Endothelial cell of umbilical vein (primary cell): ENCODE measurements at regions not wholly inside any gene's neighbourhood (a gene's known extent, or its start where the extent isn't known, plus 50 kb on each side); places are given as distances from the start of the nearest gene placed in this dataset.

ENCODE experiments used
- BruUV-seq: library from RNA; stranded (reverse); fragments of 400-500 nt; replicated peaks from 2 replicates; lab custom pipeline; 2021; lab: Mats Ljungman, UMichigan
- CTCF ChIA-PET: fragments of 300-600, 350-600 bp; sonication (Branson Sonifier 250); formaldehyde crosslinking; loops from one replicate; lab custom pipeline; 2021; ENCODE audit warnings: antibody characterized with exemption, inconsistent platforms; lab: Charles Lee
- POLR2A ChIA-PET: fragments of 300-600, 350-600 bp; sonication (Branson Sonifier 250); formaldehyde crosslinking; loops from one replicate; lab custom pipeline; 2021; ENCODE audit warnings: antibody characterized with exemption, inconsistent platforms; lab: Charles Lee
- DNase-seq: peaks from one replicate; pipeline ENCODE4 v3.0.0-alpha.2; 2011; ENCODE audit warnings: low read depth, low spot score
- FAIRE-seq: peaks from 2 replicates; lab custom pipeline; 2011; peaks lifted over from hg19 to GRCh38; lab: Jason Lieb, UNC
- H2AFZ ChIP-seq: 2 replicates; pipeline ENCODE4 v1.6.0; 2012; ENCODE audit warnings: low read depth, low read length, control low read depth, inconsistent platforms
- H3K27ac ChIP-seq: 2 replicates; pipeline ENCODE4 v1.5.1; 2011; ENCODE audit warnings: low read depth, mild to moderate bottlenecking, control low read depth, low read length, moderate library complexity; ENCODE audit not compliant: insufficient read depth
- H3K27me3 ChIP-seq, 2 experiments: 2 replicates each; pipeline versions ENCODE4 v1.6.0 to v1.6.1; 2011; ENCODE audit warnings: low read length in 2 of 2, mixed read lengths in 1 of 2; ENCODE audit not compliant: control insufficient read depth in 2 of 2, insufficient read depth in 2 of 2
- H3K36me3 ChIP-seq, 2 experiments: 2 replicates in 1 of 2; 3 replicates in 1 of 2; pipeline ENCODE4 v1.5.1; 2011; ENCODE audit warnings: low read length in 2 of 2, mild to moderate bottlenecking in 1 of 2, moderate library complexity in 1 of 2; ENCODE audit not compliant: control insufficient read depth in 2 of 2, insufficient read depth in 2 of 2; ENCODE audit errors: extremely low read depth in 1 of 2
- H3K4me1 ChIP-seq: 3 replicates; pipeline ENCODE4 v1.5.1; 2011; ENCODE audit warnings: mild to moderate bottlenecking, low read length; ENCODE audit not compliant: control insufficient read depth, insufficient read depth; ENCODE audit errors: extremely low read depth
- H3K4me2 ChIP-seq: 2 replicates; pipeline ENCODE4 v1.6.1; 2011; ENCODE audit warnings: low read length, control low read depth, mixed read lengths; ENCODE audit not compliant: insufficient read depth
- H3K4me3 ChIP-seq, 3 experiments: fragments of 200-600 bp in 1 of 3; sonication (generic), shearing (Covaris generic) in 1 of 3; replicated peaks in 1 of 3; 2 replicates each; pipeline ENCODE4 v1.5.1; 2011 to 2016; ENCODE audit warnings: control low read depth in 3 of 3, low read length in 3 of 3, mild to moderate bottlenecking in 2 of 3, inconsistent platforms in 1 of 3, low read depth in 1 of 3, moderate library complexity in 1 of 3; ENCODE audit not compliant: insufficient read depth in 1 of 3
- H3K79me2 ChIP-seq: 2 replicates; pipeline ENCODE4 v1.6.0; 2012; ENCODE audit warnings: low read length, inconsistent platforms; ENCODE audit not compliant: control insufficient read depth, insufficient read depth
- H3K9ac ChIP-seq: replicated peaks from 2 replicates; pipeline ENCODE3; 2011; ENCODE audit warnings: low read length, control low read depth; ENCODE audit not compliant: insufficient read depth; ENCODE audit errors: extremely low read depth
- H3K9me1 ChIP-seq: replicated peaks from 3 replicates; pipeline ENCODE4 v1.6.0; 2011; ENCODE audit warnings: mild to moderate bottlenecking, low read length; ENCODE audit not compliant: control insufficient read depth, insufficient read depth; ENCODE audit errors: extremely low read depth
- H3K9me3 ChIP-seq: replicated peaks from 2 replicates; pipeline ENCODE4 v1.5.1; 2012; ENCODE audit warnings: low read length, inconsistent platforms; ENCODE audit not compliant: control insufficient read depth, insufficient read depth
- H4K20me1 ChIP-seq: replicated peaks from 2 replicates; pipeline ENCODE3; 2011; ENCODE audit warnings: mild to moderate bottlenecking, low read length; ENCODE audit not compliant: control insufficient read depth, insufficient read depth; ENCODE audit errors: extremely low read depth
- EZH2 ChIP-seq: IDR thresholded peaks from 2 replicates; pipeline ENCODE4 v1.6.1; 2012; ENCODE audit warnings: borderline replicate concordance, low read depth, mild to moderate bottlenecking, moderate library complexity, low read length, inconsistent platforms; ENCODE audit not compliant: severe bottlenecking
- FOS ChIP-seq: IDR thresholded peaks from 2 replicates; pipeline ENCODE4 v1.6.1; 2011; ENCODE audit warnings: mild to moderate bottlenecking, low read length, moderate library complexity, borderline replicate concordance; ENCODE audit not compliant: insufficient read depth
- GATA2 ChIP-seq: IDR thresholded peaks from 2 replicates; pipeline ENCODE4 v1.7.0; 2011; ENCODE audit warnings: low read depth, mild to moderate bottlenecking, moderate library complexity, mixed read lengths, low read length; ENCODE audit not compliant: insufficient read length, insufficient read depth
- JUN ChIP-seq: IDR thresholded peaks from 2 replicates; pipeline ENCODE4 v1.6.1; 2011; ENCODE audit warnings: borderline replicate concordance, low read depth; ENCODE audit not compliant: insufficient read length, insufficient read depth
- MYC ChIP-seq: IDR thresholded peaks from one replicate; pipeline ENCODE4 v1.6.1; 2011; ENCODE audit warnings: mild to moderate bottlenecking, low read depth, low read length
- POLR2A ChIP-seq: IDR thresholded peaks from 2 replicates; pipeline ENCODE4 v1.6.1; 2012; ENCODE audit warnings: low read depth, mild to moderate bottlenecking, control low read depth, low read length
- POLR2AphosphoS5 ChIP-seq: IDR thresholded peaks from 2 replicates; pipeline ENCODE4 v1.6.1; 2012; ENCODE audit warnings: low read depth, mild to moderate bottlenecking, control low read depth, low read length, moderate library complexity; ENCODE audit not compliant: insufficient read depth
- dilution Hi-C: fragments of 300-500 bp; cut with MboI; formaldehyde crosslinking; loops from one replicate; pipeline ENCODE4 v1.15.0; 2019; ENCODE audit warnings: low sequenced_read_pairs; ENCODE audit not compliant: extremely low pct_ligation_motif_present
- intact Hi-C: fragments of 100-400 bp; cut with micrococcal nuclease; formaldehyde crosslinking; loops from one replicate; pipeline ENCODE4 v1.10.0; 2022
- TF ChIP-seq, protein P1 (sequence below): IDR thresholded peaks from 2 replicates; pipeline ENCODE4 v1.6.1; 2011; ENCODE audit not compliant: insufficient read depth, insufficient read length
- TF ChIP-seq, protein P2 (sequence below), 2 donors: IDR thresholded peaks; 1 replicate in 1 of 2; 2 replicates in 1 of 2; pipeline ENCODE4 v1.5.1; 2011; ENCODE audit warnings: low read length in 2 of 2, mild to moderate bottlenecking in 2 of 2, moderate library complexity in 2 of 2, control low read depth in 1 of 2, inconsistent platforms in 1 of 2, low read depth in 1 of 2; ENCODE audit not compliant: insufficient read depth in 1 of 2; ENCODE audit errors: extremely low read depth in 1 of 2

DNA sequence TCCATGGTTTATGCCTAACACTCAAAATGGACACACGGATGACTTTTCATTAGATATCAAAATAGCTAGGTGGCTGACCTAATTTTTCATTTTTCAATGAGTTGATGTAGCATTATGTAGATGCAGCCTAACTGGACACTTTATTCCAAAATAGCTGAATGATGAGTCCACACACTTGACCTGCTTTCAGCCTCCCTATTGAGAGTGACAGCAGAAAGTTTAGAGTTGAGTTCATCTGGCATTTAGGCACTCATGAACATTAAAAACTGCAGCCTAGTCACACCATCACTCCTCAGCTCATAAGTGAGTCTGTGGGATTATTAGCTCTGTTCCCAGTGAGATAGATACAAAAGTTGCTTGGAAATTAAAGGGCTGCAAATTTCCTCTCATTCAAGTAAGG, 307.3 kb upstream of the PRKD1 start:
- H3K27ac ChIP-seq: no peak overlapping the region
- no peak for FAIRE-seq
- no peaks in the 10 kb centered on the region for H3K4me1 ChIP-seq
- no peak overlapping the region for H3K4me2 ChIP-seq
- H3K79me2 ChIP-seq: no peaks in the 10 kb centered on the region
- H3K36me3 ChIP-seq: no peaks in the 10 kb centered on the region
- dilution Hi-C loops: no loop called here
- no peak overlapping the region for H2AFZ ChIP-seq
- H3K9ac ChIP-seq: no peak overlapping the region
- H3K9me1 ChIP-seq: no peaks in the 10 kb centered on the region
- no TSS peak for BruUV-seq
- TF ChIP-seq POLR2A: no peak
- no peak for TF ChIP-seq POLR2AphosphoS5
- TF ChIP-seq EZH2: no peak
- TF ChIP-seq, protein P1, sequence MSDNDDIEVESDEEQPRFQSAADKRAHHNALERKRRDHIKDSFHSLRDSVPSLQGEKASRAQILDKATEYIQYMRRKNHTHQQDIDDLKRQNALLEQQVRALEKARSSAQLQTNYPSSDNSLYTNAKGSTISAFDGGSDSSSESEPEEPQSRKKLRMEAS: no peak
- TF ChIP-seq, protein P2, sequence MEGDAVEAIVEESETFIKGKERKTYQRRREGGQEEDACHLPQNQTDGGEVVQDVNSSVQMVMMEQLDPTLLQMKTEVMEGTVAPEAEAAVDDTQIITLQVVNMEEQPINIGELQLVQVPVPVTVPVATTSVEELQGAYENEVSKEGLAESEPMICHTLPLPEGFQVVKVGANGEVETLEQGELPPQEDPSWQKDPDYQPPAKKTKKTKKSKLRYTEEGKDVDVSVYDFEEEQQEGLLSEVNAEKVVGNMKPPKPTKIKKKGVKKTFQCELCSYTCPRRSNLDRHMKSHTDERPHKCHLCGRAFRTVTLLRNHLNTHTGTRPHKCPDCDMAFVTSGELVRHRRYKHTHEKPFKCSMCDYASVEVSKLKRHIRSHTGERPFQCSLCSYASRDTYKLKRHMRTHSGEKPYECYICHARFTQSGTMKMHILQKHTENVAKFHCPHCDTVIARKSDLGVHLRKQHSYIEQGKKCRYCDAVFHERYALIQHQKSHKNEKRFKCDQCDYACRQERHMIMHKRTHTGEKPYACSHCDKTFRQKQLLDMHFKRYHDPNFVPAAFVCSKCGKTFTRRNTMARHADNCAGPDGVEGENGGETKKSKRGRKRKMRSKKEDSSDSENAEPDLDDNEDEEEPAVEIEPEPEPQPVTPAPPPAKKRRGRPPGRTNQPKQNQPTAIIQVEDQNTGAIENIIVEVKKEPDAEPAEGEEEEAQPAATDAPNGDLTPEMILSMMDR (IDR thresholded peaks at IDR 0.05; ENCODE audit: extremely low read depth in 1 of 2, insufficient read depth in 1 of 2, low read depth in 1 of 2, low read length in 2 of 2): no peak
- no peak for TF ChIP-seq MYC
- no peak for TF ChIP-seq GATA2
- TF ChIP-seq FOS: no peak
- TF ChIP-seq JUN: no peak
- no peak for DNase-seq
- H3K4me3 ChIP-seq: no peak overlapping the region
- H4K20me1 ChIP-seq: no peaks in the 10 kb centered on the region
- intact Hi-C loops: no loop called here
- H3K27me3 ChIP-seq: no peaks in the 10 kb centered on the region
- POLR2A ChIA-PET: no interaction called here
- CTCF ChIA-PET: interaction anchor here (1.0 to 1.3 kb wide), 2 partner anchors 10 to 35 kb away, joined by 3 to 6 read pairs; no protein-coding TSS in a partner anchor
- no peaks in the 10 kb centered on the region for H3K9me3 ChIP-seq
